HG03064 (cell line): ENCODE measurements at regions not wholly inside any gene's neighbourhood (a gene's known extent, or its start where the extent isn't known, plus 50 kb on each side); places are given as distances from the start of the nearest gene placed in this dataset.
"Not testable (repeated sequence)": the region's sequence is repeated elsewhere in the genome, so short reads cannot be mapped to it uniquely, and the experiment has no call there.

Experiments
- ATAC-seq: cut with Tn5 transposase; IDR thresholded peaks from one replicate; pipeline ENCODE4 v1.9.1; 2021; ENCODE audit warnings: low read depth; ENCODE audit not compliant: unreplicated experiment

DNA sequence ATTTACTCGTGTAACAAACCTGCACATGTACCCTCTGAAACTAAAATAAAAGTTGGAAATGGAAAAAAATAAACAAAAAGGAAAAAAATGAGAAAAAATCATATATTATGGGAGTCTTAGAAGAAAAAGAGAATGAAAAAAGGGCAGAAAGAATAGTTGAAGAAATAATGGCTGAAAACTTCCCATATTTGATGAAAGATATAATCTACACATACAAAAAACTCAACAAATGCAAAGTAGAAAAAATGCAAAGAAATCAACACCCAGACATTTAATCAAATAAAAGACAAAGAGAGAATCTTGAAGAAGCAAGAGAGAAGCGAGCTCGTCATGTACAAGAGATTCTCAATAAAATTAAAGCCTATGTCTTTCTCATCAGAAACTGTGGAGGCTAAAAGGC, 73.8 kb downstream of the SLC25A46 start:
- no peak for ATAC-seq

DNA sequence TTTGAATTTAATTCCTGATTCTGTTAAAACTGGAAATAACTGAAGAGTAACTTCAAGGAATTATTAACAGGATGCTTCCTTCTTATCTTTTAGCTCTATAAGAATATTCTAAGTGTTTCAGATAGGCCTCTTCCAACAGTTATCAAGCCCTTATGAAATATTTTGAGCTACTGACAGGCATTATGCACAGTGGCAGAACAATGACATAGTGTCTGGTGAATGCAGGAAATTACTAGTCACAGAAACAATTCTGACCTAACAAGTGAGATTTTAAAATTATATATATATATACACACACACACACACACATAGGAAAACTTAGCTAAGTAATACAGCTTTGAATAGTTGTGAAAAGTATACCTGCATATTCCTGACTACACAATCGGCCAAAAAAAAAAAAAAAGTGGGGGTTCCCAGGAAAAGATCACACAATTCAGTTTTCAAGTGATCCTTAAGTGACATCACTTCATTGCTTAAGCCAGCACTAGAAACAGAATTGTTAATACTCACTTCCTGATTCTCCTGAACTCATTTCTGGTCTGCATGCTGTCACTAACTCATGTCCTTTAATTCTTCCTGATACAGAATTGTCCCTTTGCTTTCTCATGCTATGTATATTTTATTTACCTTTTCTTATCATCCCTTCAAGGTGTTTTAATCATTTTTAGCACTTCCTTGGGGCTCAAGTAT, 77.3 kb downstream of the SLC25A46 start:
- ATAC-seq: no peak

DNA sequence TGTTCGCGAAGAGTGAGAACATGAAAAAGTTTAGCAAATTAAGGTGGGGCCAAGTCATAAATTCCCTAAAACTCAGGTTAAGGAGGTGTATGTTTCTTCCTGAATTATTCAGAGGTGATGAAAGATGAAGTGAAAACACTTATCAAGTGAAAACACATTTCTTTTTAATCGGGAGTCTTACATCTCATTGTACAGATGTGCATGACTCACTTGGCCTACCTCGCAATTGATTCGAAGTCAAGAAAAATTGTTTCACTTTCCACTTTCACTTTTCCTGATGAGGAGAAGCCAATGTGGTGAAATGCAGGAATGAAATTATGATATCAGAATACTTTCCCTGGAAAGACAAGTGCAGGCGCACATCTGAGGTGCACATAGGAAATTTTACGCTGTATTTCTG, 78.7 kb downstream of the SLC25A46 start:
- no peak for ATAC-seq

DNA sequence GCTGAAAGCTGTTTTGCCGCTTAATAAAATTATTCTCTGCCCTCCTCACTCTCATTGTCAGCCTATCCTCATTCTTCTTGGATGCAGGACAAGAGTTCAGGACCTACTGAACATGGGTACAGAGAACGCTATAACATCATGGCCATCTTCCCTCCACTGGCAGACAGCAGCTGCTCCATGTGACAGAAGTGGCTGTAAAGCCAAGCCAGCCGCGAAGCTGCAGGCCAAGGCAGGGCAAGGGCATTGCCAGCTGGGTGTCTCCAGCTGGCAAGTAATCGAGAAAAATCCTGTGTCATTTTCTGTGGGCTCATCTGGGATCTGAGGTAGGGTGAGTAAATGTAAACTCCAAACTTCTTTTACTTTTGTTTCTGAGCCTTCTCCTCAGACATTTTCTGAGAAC, 84.8 kb downstream of the SLC25A46 start:
- ATAC-seq: no peak

DNA sequence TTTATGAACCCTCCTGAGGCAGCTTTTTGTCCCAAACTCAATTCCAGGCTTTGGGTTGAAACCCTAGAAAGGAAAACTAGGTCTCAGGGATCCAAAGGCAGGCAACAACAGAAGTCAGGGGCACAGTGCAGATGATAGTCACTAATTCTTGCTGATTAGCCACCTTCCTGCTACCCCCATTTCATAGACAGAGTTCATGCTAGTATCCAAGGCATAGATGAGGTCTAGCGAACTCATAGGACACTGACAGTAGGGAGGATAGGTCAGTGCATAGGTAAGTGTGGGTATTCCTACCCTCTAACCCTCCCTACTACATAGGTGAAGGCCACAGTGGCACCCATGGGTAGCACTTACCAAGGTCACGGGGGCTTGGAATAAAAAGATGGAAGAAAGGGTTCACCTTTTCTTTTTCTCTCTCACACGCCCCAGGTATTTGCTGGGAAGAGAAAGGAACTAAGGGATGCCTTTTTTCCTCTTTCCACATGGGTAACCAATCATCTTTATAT, 86.2 kb downstream of the SLC25A46 start:
- ATAC-seq: no peak

DNA sequence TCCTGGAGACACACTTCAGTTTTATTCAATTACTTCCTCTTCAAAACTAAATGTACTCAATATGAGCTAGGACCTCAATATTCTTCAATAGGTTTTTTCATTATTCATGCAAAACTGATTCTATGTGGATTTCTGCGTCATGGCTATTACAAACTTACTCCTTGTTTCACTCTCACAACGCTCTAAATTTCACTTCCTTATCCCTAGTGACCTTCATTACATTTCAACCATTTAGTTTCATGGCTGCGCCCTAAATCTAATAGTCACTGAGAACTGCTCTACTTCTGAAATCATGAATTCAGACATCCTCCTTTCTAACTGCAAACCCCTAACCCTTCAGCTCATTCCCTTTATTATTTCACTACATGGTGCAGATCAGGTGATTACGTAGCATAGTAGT, 93.9 kb downstream of the SLC25A46 start:
- no peak for ATAC-seq

DNA sequence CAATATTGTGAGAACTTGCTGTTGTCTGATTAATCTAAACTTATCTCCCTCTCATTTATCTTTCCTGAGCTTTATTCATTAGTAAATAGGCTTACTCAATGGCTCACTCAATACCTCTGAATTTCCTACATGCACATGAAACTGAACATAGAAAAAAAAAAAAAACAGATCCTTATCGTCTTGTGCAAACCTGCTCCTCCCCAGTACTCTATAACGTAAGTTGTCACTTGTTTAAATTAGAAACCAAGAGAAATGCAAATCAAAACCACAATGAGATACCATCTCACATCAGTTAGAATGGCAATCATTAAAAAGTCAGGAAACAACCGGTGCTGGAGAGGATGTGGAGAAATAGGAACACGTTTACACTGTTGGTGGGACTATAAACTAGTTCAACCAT, 96.1 kb downstream of the SLC25A46 start:
- ATAC-seq: not testable (repeated sequence)

DNA sequence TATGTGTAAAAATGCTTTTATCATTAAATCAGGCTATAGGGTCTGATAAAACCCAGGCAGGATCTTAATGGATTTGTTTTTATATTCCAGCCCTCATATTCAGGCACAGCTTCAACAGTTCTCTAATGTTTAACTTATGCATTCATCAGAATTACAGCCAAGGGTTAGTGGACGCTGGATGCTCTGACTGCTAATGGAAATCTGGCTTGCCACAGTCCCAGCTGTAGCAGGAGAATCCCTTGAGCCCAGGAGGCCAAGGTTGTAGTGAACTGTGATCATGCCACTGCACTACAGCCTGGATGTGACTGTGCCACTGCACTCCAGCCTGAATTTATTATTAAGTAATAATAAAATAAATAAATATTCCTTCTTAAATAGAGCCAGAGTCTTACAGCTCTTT, 98.0 kb downstream of the SLC25A46 start:
- no peak for ATAC-seq

DNA sequence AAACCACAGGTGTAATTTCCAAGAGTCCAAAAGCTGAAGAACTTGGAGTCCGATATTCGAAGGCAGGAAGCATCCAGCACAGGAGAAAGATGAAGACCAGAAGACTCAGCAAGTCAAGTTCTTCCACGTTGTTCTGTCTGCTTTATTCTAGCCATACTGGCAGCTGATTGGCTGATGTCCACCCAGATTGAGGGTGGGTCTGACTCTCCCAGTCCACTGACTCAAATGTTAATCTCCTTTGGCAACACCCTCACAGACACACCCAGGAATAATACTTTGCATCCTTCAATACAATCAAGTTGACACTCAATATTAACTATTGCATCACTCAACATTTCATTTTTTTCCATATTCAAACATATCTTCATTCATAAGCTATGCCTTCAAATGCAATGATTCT, 99.5 kb downstream of the SLC25A46 start:
- not testable (repeated sequence) for ATAC-seq

DNA sequence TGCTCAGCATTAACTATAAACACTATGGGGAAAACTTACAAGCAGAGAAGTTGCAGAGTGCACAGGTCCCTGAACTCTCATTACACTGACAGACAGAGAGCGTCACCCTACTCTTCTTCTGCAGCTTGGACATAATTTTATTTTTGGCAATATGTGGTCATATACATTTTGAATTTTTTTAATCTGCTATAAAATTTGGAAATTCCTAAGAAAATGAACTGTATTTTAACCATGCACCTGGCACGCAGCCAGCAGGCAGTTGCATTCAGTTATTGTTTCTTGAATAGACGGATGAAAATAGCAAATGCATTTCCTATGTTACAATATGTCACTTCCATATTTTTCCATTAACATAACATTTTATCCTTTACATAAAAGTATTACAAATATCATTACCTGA, 100.2 kb downstream of the SLC25A46 start:
- ATAC-seq: no peak

DNA sequence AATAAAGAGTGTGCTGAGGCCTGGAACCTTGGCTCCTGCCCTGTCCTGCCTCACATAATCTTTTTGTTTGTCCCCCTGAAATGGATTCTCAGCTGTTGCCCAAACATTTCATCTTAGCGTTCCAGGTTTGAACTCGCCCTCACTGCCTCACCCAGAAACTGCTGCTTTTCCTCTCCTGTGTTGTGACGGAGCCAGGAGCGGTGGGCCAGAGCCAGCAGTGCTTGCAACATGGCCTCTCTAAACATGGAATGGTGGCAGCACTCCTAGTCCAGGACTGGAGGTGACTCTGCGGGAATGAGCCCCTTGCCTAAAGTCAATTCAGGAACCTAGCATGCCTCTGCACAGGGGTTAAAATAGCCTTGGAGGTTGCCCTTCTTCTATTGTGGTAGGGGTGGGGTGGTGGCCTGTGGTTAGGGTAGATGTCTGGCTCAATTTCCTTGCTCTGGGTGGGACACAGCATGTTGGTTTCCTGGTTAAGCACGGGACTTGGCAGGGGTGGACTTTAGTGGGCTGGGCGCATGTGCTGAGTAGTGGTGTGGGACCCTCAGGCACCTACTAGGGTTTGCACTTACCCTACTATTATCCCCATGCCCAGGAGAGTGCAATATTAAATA, 101.6 kb downstream of the SLC25A46 start:
- ATAC-seq: no peak

DNA sequence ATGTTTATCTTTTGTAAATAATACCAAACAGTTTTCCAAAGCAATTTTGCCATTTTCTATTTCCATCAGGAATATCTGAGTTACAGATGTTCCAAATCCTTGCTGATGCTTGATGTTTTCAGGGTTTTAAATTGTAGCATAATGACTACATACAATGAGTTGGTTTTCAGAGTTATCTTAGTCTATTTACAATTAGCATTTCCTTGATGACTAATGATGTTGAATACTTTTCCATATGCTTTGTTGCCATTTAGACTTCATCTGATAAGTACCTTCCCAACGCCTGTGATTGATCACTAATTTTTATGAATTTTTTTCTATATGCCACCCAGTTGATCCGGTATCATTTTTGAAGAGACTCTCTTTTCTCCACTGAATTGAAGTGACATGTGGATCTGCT, 102.3 kb downstream of the SLC25A46 start:
- no peak for ATAC-seq

DNA sequence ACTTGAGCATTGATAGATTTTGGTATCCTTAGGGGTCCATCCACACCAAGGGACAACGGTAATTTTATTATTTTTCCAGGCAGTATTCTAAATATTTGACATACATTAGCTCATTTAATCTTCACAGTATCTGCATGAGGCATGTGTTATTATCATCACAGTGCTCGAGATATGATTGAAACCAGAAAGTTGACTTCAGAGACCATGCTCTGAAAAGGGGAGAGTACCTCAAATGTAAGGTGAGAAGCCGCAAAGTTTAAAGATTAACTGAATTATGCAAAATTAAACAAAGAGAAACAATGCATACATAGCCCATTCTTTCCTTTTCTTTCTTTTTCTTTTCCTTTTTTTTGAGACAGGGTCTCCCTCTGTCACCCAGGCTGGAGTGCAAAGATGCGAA, 104.1 kb downstream of the SLC25A46 start:
- ATAC-seq: no peak

DNA sequence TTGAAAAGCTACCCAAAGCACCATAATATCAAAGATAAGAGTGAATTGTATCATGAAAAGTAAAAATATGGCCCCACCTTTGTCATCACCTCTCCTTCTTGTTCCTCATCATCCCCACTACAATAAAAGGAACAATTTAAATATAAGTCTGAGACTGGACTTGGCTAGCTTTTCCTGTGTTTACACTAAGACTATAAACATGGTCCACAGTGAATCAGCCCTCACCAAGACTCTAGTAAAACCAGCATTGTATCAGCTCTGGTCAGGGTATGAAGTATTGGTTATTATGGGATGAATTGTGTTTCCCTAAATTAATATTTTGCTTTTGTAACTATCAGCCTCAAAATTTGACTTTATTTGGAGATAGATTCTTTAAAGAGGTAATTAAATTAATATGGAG, 105.4 kb downstream of the SLC25A46 start:
- no peak for ATAC-seq

DNA sequence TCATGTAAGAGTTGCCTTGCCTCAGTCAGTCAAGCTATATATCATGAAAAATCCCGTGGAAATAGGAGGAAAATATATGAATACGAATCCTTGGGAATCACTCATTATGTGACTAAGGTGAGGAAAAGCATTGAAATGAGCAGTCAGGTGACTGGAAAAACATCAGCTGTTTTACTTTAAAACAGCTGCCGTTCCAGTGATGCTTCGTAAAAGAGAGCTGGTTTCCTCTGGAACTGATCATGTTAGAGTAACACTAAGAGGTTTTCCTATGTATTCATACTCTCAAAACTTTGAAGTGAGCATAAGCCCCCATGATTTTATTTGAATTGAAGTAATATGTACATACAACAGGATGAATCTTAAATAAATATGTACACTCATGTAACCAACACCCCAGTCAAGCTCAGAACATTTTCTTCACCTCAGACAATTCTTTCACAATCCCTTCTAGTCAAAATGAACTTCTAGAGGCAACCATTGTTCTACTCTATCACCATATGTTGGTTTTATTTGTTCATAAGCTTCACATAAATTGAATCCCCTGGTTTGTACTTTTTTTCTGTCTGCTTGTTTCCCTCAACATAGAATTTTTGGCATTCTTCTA, 107.7 kb downstream of the SLC25A46 start:
- no peak for ATAC-seq

DNA sequence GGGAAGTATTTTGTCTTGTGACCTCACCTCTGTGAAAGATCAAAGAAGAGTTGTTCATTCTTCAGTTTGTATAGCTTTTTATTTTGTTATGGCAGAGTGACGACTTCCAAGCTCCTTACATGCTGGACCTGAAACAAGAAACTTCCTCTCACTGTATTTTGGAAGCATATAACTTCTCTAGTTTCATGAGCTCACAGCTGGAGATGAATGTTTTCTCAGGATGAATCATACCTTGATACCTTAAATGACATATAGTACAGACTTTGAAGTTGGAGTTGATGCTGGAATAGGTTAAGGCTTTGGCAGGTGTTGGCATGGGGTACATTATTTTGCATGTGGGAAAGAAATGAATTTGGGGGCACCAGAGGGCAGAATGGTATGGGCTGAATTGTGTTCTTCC, 112.5 kb downstream of the SLC25A46 start:
- ATAC-seq: no peak

DNA sequence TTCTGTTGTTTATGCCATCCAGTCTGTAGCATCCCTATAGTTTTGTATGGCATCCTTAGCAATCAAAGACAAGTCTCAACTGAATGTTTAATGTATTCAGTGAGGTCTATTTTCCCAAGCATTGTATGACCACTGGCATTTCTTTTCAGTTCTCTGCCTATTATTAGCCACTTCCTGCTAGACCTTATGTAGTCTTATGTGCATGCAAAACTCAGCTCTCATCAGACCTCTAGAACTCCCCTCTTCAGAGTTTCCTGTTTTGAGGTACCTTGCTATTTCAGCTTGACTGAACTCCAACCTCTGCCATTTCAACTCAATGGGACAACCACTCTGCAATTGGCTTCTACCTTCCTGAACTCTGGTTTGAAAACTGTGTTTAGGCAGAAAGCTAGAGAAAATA, 113.2 kb downstream of the SLC25A46 start:
- peak; percentile 94 for ATAC-seq

DNA sequence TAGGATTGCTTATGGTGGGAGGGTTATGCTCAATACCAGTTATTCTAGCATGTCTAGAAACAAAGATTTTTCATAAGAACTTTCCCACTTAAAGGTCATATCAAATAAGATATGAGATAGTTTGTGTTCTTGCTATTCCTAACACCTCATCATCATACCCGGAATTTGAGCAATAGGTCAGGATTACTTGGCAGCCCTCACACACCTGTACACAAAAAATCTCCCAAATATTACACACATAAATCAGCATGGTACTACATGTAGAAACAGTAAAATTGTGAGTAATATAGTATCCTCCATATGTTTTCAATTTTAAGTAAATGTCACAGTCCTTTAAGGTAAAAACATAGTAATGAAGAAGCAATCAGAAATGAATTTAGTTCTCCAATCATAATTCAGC, 113.7 kb downstream of the SLC25A46 start:
- ATAC-seq: no peak

DNA sequence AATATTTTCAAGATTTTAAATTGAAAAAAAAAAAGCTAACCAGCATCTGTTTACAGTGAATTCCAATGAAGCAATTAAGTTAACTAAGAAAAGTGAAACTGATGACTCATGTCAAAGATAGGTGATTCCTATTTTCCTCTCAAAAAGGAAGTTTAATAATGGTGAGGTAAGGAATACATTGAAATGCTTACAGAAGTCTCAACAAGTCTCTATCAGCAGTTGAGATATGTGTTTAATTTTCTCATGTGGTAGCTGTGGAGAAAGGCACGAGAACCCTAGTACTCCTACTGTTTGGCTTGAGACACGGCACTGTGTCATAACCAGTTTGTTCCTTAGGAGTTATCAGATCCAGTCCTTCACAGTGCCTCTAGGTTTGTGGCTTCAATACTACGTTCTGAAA, 114.5 kb downstream of the SLC25A46 start:
- no peak for ATAC-seq

DNA sequence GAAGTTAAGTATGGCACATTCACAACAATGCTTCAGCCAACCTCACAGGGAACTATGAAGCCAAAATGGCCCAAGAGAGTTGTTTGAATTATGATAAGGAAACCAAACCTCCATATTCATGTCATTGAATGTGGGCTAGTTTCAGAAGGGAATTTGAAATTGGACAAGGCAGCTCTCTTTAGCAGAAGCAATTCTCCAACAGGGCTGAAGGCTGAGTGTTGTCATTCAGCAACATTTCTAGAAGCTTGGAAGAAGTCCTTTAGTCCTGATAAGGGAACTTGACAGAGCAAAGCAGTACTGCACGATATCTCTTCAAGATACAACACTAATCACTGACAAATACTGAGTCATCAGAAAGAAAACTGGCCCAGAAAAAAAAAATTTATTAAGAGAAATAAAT, 115.4 kb downstream of the SLC25A46 start:
- no peak for ATAC-seq

DNA sequence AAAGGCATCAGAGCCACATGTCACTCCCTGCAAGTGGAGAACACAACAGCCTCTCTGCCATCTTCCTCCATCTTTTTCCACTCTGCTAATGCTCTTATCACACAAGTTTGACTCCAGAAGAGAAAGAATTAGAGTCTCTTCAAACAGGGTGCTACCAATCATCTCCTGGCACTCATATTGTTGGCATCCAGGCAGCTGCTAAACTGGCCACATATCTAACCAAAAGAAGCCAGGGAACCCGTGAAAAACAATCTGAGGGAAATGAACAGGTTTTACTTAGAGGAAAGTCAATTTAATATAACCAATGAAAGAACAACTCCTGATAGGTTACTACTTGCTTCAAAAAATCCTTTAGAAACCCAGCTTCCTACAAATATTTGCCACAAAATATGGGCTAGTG, 117.2 kb downstream of the SLC25A46 start:
- ATAC-seq: no peak
